SK-N-MC (cell line): ENCODE measurements at regions not wholly inside any gene's neighbourhood (a gene's known extent, or its start where the extent isn't known, plus 50 kb on each side); places are given as distances from the start of the nearest gene placed in this dataset.

Experiments
- DNase-seq: peaks from one replicate; pipeline ENCODE4 v3.0.0-alpha.2; 2011; ENCODE audit warnings: low read depth, low spot score
- H3K27ac ChIP-seq: fragments of 200-600 bp; sonication (generic); 2 replicates; pipeline ENCODE4 v1.5.1; 2016; ENCODE audit warnings: mixed run types
- H3K36me3 ChIP-seq: fragments of 200-600 bp; sonication (generic); 2 replicates; pipeline ENCODE4 v1.6.1; 2017; ENCODE audit warnings: antibody characterized with exemption, low read length, mixed read lengths; ENCODE audit not compliant: insufficient read depth
- H3K4me3 ChIP-seq: fragments of 200-600 bp; sonication (generic); 2 replicates; pipeline ENCODE4 v1.5.1; 2016
- H3K9ac ChIP-seq: fragments of 200-600 bp; sonication (generic); 2 replicates; pipeline ENCODE4 v1.8.0; 2017; ENCODE audit warnings: mixed run types, mixed read lengths; ENCODE audit not compliant: insufficient read length
- H3K9me3 ChIP-seq: fragments of 200-600 bp; sonication (generic); 2 replicates; pipeline ENCODE4 v1.6.1; 2017; ENCODE audit warnings: low read depth, mild to moderate bottlenecking, antibody characterized with exemption, low read length, moderate library complexity, mixed read lengths
- EZH2 ChIP-seq: fragments of 200-600 bp; sonication (generic); IDR thresholded peaks from one replicate; pipeline ENCODE4 v1.6.1; 2017; ENCODE audit warnings: antibody characterized with exemption
- FOXP2 ChIP-seq: optimal IDR thresholded peaks from 2 replicates; pipeline ENCODE3; 2011; ENCODE audit warnings: mild to moderate bottlenecking, moderate library complexity; ENCODE audit not compliant: insufficient read depth; ENCODE audit errors: extremely low read length, control extremely low read depth
- POLR2AphosphoS5 ChIP-seq: IDR thresholded peaks from 2 replicates; pipeline ENCODE4 v1.6.1; 2012; ENCODE audit warnings: mild to moderate bottlenecking, low read depth, low read length, borderline replicate concordance

GRCh38 chr12:107493666-107494065, 191.9 kb upstream of the PWP1 start:
- no peak for DNase-seq
- Histone ChIP-seq H3K9me3 (no peaks in the 10 kb centered on the region), H3K27ac (no peak overlapping the region), H3K4me3 (no peak overlapping the region), H3K9ac (no peak overlapping the region), H3K36me3 (no peaks in the 10 kb centered on the region)
- TF ChIP-seq POLR2AphosphoS5 (no peak), FOXP2 (no peak), EZH2 (no peak)

GRCh38 chr12:107494331-107494730, 191.3 kb upstream of the PWP1 start:
- H3K4me3 ChIP-seq, result no peak overlapping the region
- DNase-seq, result no peak

GRCh38 chr12:107495604-107496003, 190.0 kb upstream of the PWP1 start:
- Histone ChIP-seq H3K4me3 (no peak overlapping the region), H3K9me3 (no peaks in the 10 kb centered on the region), H3K9ac (no peak overlapping the region), H3K36me3 (no peaks in the 10 kb centered on the region), H3K27ac (no peak overlapping the region)
- TF ChIP-seq POLR2AphosphoS5, result no peak
- TF ChIP-seq EZH2, result no peak
- TF ChIP-seq FOXP2, result no peak
- no peak for DNase-seq

More at GRCh38 chr12:107494331-107494730, 191.3 kb upstream of the PWP1 start:
- no peaks in the 10 kb centered on the region for H3K36me3 ChIP-seq
- H3K27ac ChIP-seq, result no peak overlapping the region
- TF ChIP-seq EZH2, result no peak
- TF ChIP-seq FOXP2, result no peak
- no peak for TF ChIP-seq POLR2AphosphoS5
- no peaks in the 10 kb centered on the region for H3K9me3 ChIP-seq
- H3K9ac ChIP-seq, result no peak overlapping the region

- H3K9me3 ChIP-seq, result no peaks in the 10 kb centered on the region
- H3K36me3 ChIP-seq, result no peaks in the 10 kb centered on the region
- no peak for DNase-seq
- TF ChIP-seq POLR2AphosphoS5 (no peak), EZH2 (no peak)
- no peak overlapping the region for H3K4me3 ChIP-seq
- no peak overlapping the region for H3K9ac ChIP-seq
- H3K27ac ChIP-seq, result no peak overlapping the region
These were observed 188.4 kb upstream of the PWP1 start for GRCh38 chr12:107497231-107497630.

- no peaks in the 10 kb centered on the region for H3K9me3 ChIP-seq
- no peak for DNase-seq
- TF ChIP-seq FOXP2 (no peak), EZH2 (no peak), POLR2AphosphoS5 (no peak)
- no peak overlapping the region for H3K4me3 ChIP-seq
- H3K9ac ChIP-seq, result no peak overlapping the region
- no peaks in the 10 kb centered on the region for H3K36me3 ChIP-seq
- H3K27ac ChIP-seq, result no peak overlapping the region
These were observed 185.3 kb upstream of the PWP1 start for GRCh38 chr12:107500307-107500706.

GRCh38 chr12:107501681-107502080, 183.9 kb upstream of the PWP1 start:
- TF ChIP-seq EZH2, result no peak
- Histone ChIP-seq H3K36me3 (no peaks in the 10 kb centered on the region), H3K27ac (no peak overlapping the region), H3K9ac (no peak overlapping the region), H3K4me3 (no peak overlapping the region), H3K9me3 (no peaks in the 10 kb centered on the region)
- no peak for DNase-seq

- no peak for TF ChIP-seq FOXP2
- TF ChIP-seq POLR2AphosphoS5, result no peak
- TF ChIP-seq EZH2, result no peak
- H3K27ac ChIP-seq, result no peak overlapping the region
- no peaks in the 10 kb centered on the region for H3K36me3 ChIP-seq
- no peaks in the 10 kb centered on the region for H3K9me3 ChIP-seq
- H3K9ac ChIP-seq, result no peak overlapping the region
- H3K4me3 ChIP-seq, result no peak overlapping the region
- no peak for DNase-seq
These were observed 182.3 kb upstream of the PWP1 start for GRCh38 chr12:107503129-107503855.

- H3K4me3 ChIP-seq, result no peak overlapping the region
- no peak for DNase-seq
- no peaks in the 10 kb centered on the region for H3K36me3 ChIP-seq
These were observed 181.4 kb upstream of the PWP1 start for GRCh38 chr12:107503887-107504885.

GRCh38 chr12:107509421-107509820, 176.2 kb upstream of the PWP1 start:
- DNase-seq, result no peak
- Histone ChIP-seq H3K9ac (no peak overlapping the region), H3K36me3 (no peaks in the 10 kb centered on the region), H3K4me3 (no peak overlapping the region), H3K27ac (no peak overlapping the region), H3K9me3 (no peaks in the 10 kb centered on the region)
- TF ChIP-seq EZH2 (no peak), POLR2AphosphoS5 (no peak), FOXP2 (no peak)

More at GRCh38 chr12:107503887-107504885, 181.4 kb upstream of the PWP1 start:
- TF ChIP-seq EZH2, result no peak
- no peak for TF ChIP-seq FOXP2
- TF ChIP-seq POLR2AphosphoS5, result no peak
- Histone ChIP-seq H3K27ac (no peak overlapping the region), H3K9me3 (no peaks in the 10 kb centered on the region), H3K9ac (no peak overlapping the region)
